ENCODE measurements at regions not wholly inside any gene's neighbourhood (a gene's known extent, or its start where the extent isn't known, plus 50 kb on each side); places are given as distances from the start of the nearest gene placed in this dataset.

GRCh38 chr1:188425687-188426086 lies 1596.9 kb downstream of the PLA2G4A start:
- TF ChIP-seq CTCF (IDR thresholded peaks at IDR 0.05; ENCODE audit: low read depth, low read length) (no peak), EZH2phosphoT487 (IDR thresholded peaks at IDR 0.05; ENCODE audit: low read depth) (no peak)

All from OCI-LY3 (cell line).